Tibial nerve (tissue), 4 donors: ENCODE measurements at regions not wholly inside any gene's neighbourhood (a gene's known extent, or its start where the extent isn't known, plus 50 kb on each side); places are given as distances from the start of the nearest gene placed in this dataset.

Source experiments
- CTCF ChIP-seq, 5 experiments: fragments of 200-600 bp in 3 of 5; fragments of 450-650 bp in 2 of 5; sonication (generic) in 3 of 5; IDR thresholded peaks; one replicate each; pipeline ENCODE4 v1.5.1; 2016 to 2019; ENCODE audit warnings: antibody characterized with exemption in 5 of 5, mild to moderate bottlenecking in 3 of 5, moderate library complexity in 2 of 5
- EP300 ChIP-seq, 2 donors: sonication (generic); formaldehyde crosslinking; IDR thresholded peaks; one replicate each; pipeline ENCODE4 v1.6.1; 2017; ENCODE audit warnings: antibody characterized with exemption in 2 of 2, mild to moderate bottlenecking in 1 of 2
- POLR2A ChIP-seq, 2 donors: fragments of 450-650 bp; IDR thresholded peaks; one replicate each; pipeline ENCODE4 v1.6.1; 2017; ENCODE audit warnings: antibody characterized with exemption in 2 of 2, mild to moderate bottlenecking in 2 of 2, moderate library complexity in 2 of 2

GRCh38 chr2:226585130-226585561 is 214.5 kb downstream of the IRS1 start:
- TF ChIP-seq CTCF (IDR thresholded peaks at IDR 0.05): no peak
- TF ChIP-seq POLR2A (IDR thresholded peaks at IDR 0.05): no peak
- TF ChIP-seq EP300 (IDR thresholded peaks at IDR 0.05): no peak
